Stimulated activated memory B cell treated with anti-CD40 and anti-IgM and Interleukin-4, amounts not matched to agents 10 μg/mL and 1 μg/mL and 100 μg/mL, for 72 hours (primary cell): ENCODE measurements at regions not wholly inside any gene's neighbourhood (a gene's known extent, or its start where the extent isn't known, plus 50 kb on each side); places are given as distances from the start of the nearest gene placed in this dataset.

Source experiments
- ATAC-seq: fragments of 150-1000 bp; cut with Tn5 transposase; 2 replicates; pipeline ENCODE4 v1.10.0; 2021
- H3K27ac Mint-ChIP-seq: one replicate; pipeline ENCODE4 v1.8.0; 2022; ENCODE audit warnings: mild to moderate bottlenecking, mixed read lengths
- H3K27me3 Mint-ChIP-seq: one replicate; pipeline ENCODE4 v1.8.0; 2022; ENCODE audit warnings: mixed read lengths
- H3K36me3 Mint-ChIP-seq: one replicate; pipeline ENCODE4 v1.8.0; 2022; ENCODE audit warnings: mixed read lengths
- H3K4me1 Mint-ChIP-seq: one replicate; pipeline ENCODE4 v1.8.0; 2022; ENCODE audit warnings: mixed read lengths
- H3K4me3 Mint-ChIP-seq: one replicate; pipeline ENCODE4 v1.8.0; 2022; ENCODE audit warnings: mild to moderate bottlenecking, moderate library complexity, mixed read lengths
- H3K9me3 Mint-ChIP-seq: one replicate; pipeline ENCODE4 v1.8.0; 2022; ENCODE audit warnings: mixed read lengths

- H3K4me3 Mint-ChIP-seq: no peak overlapping the region
- H3K27me3 Mint-ChIP-seq: peaks cover 20% of the 10 kb centered on the region
- no peaks in the 10 kb centered on the region for H3K36me3 Mint-ChIP-seq
- H3K9me3 Mint-ChIP-seq: no peaks in the 10 kb centered on the region
- peak; percentile 37 for ATAC-seq
- H3K4me1 Mint-ChIP-seq: peaks cover 6% of the 10 kb centered on the region
- no peak overlapping the region for H3K27ac Mint-ChIP-seq
Observed at GRCh38 chr5:108660291-108660690, 87.4 kb upstream of the FER start.

GRCh38 chr5:108659531-108659930 lies 88.2 kb upstream of the FER start:
- H3K27ac Mint-ChIP-seq: no peak overlapping the region
- no peaks in the 10 kb centered on the region for H3K9me3 Mint-ChIP-seq
- peaks cover 6% of the 10 kb centered on the region for H3K4me1 Mint-ChIP-seq
- H3K27me3 Mint-ChIP-seq: peaks cover 20% of the 10 kb centered on the region
- H3K36me3 Mint-ChIP-seq: no peaks in the 10 kb centered on the region
- H3K4me3 Mint-ChIP-seq: no peak overlapping the region
- ATAC-seq: no peak

GRCh38 chr5:108655750-108656450 lies 91.8 kb upstream of the FER start:
- peaks cover 20% of the 10 kb centered on the region for H3K27me3 Mint-ChIP-seq
- no peaks in the 10 kb centered on the region for H3K9me3 Mint-ChIP-seq
- H3K4me1 Mint-ChIP-seq: peaks cover 6% of the 10 kb centered on the region
- no peak for ATAC-seq
- H3K27ac Mint-ChIP-seq: no peak overlapping the region
- H3K4me3 Mint-ChIP-seq: no peak overlapping the region
- no peaks in the 10 kb centered on the region for H3K36me3 Mint-ChIP-seq

- Mint-ChIP-seq H3K27me3 (peaks cover 11% of the 10 kb centered on the region), H3K4me1 (no peaks in the 10 kb centered on the region), H3K36me3 (no peaks in the 10 kb centered on the region), H3K9me3 (no peaks in the 10 kb centered on the region), H3K27ac (no peak overlapping the region), H3K4me3 (no peak overlapping the region)
- no peak for ATAC-seq
Observed at GRCh38 chr5:108654051-108654450, 93.6 kb upstream of the FER start.

GRCh38 chr5:108653201-108653600 lies 94.5 kb upstream of the FER start:
- no peaks in the 10 kb centered on the region for H3K4me1 Mint-ChIP-seq
- H3K36me3 Mint-ChIP-seq: no peaks in the 10 kb centered on the region
- ATAC-seq: no peak

GRCh38 chr5:108650997-108651396 lies 96.7 kb upstream of the FER start:
- Mint-ChIP-seq H3K4me3 (no peak overlapping the region), H3K27ac (no peak overlapping the region), H3K36me3 (no peaks in the 10 kb centered on the region), H3K9me3 (peaks cover 8% of the 10 kb centered on the region), H3K27me3 (no peaks in the 10 kb centered on the region), H3K4me1 (no peaks in the 10 kb centered on the region)
- no peak for ATAC-seq

More at GRCh38 chr5:108653201-108653600, 94.5 kb upstream of the FER start:
- H3K9me3 Mint-ChIP-seq: no peaks in the 10 kb centered on the region
- H3K27me3 Mint-ChIP-seq: peaks cover 6% of the 10 kb centered on the region
- no peak overlapping the region for H3K4me3 Mint-ChIP-seq
- no peak overlapping the region for H3K27ac Mint-ChIP-seq

GRCh38 chr5:108649646-108650045 lies 98.1 kb upstream of the FER start:
- Mint-ChIP-seq H3K27me3 (no peaks in the 10 kb centered on the region), H3K36me3 (no peaks in the 10 kb centered on the region), H3K4me3 (no peak overlapping the region), H3K27ac (no peak overlapping the region), H3K4me1 (no peaks in the 10 kb centered on the region), H3K9me3 (peaks cover 8% of the 10 kb centered on the region)
- ATAC-seq: no peak

GRCh38 chr5:108649106-108649505 lies 98.6 kb upstream of the FER start:
- ATAC-seq: no peak
- H3K4me3 Mint-ChIP-seq: no peak overlapping the region
- H3K27ac Mint-ChIP-seq: no peak overlapping the region
- H3K4me1 Mint-ChIP-seq: no peaks in the 10 kb centered on the region
- peaks cover 8% of the 10 kb centered on the region for H3K9me3 Mint-ChIP-seq
- H3K27me3 Mint-ChIP-seq: no peaks in the 10 kb centered on the region
- H3K36me3 Mint-ChIP-seq: no peaks in the 10 kb centered on the region

- H3K4me3 Mint-ChIP-seq: peak overlapping the region; percentile 8
- H3K27me3 Mint-ChIP-seq: no peaks in the 10 kb centered on the region
- peaks cover 8% of the 10 kb centered on the region for H3K9me3 Mint-ChIP-seq
- H3K27ac Mint-ChIP-seq: no peak overlapping the region
- H3K4me1 Mint-ChIP-seq: peaks cover 7% of the 10 kb centered on the region
- peak; percentile 87 for ATAC-seq
- no peaks in the 10 kb centered on the region for H3K36me3 Mint-ChIP-seq
Observed at GRCh38 chr5:108642170-108642906, 105.4 kb upstream of the FER start.

GRCh38 chr5:108641596-108641995 lies 106.1 kb upstream of the FER start:
- Mint-ChIP-seq H3K27ac (no peak overlapping the region), H3K27me3 (no peaks in the 10 kb centered on the region), H3K36me3 (no peaks in the 10 kb centered on the region), H3K4me1 (peaks cover 7% of the 10 kb centered on the region), H3K9me3 (peaks cover 1% of the 10 kb centered on the region), H3K4me3 (no peak overlapping the region)
- no peak for ATAC-seq

- no peak for ATAC-seq
- Mint-ChIP-seq H3K27me3 (no peaks in the 10 kb centered on the region), H3K4me3 (no peak overlapping the region), H3K27ac (no peak overlapping the region), H3K4me1 (peaks cover 12% of the 10 kb centered on the region), H3K36me3 (no peaks in the 10 kb centered on the region), H3K9me3 (no peaks in the 10 kb centered on the region)
Observed at GRCh38 chr5:108639366-108639765, 108.3 kb upstream of the FER start.

- no peak overlapping the region for H3K27ac Mint-ChIP-seq
- no peak for ATAC-seq
Observed at GRCh38 chr5:108638021-108638420, 109.7 kb upstream of the FER start.

GRCh38 chr5:108637134-108637533 lies 110.6 kb upstream of the FER start:
- Mint-ChIP-seq H3K4me3 (no peak overlapping the region), H3K4me1 (peaks cover 8% of the 10 kb centered on the region)

More at GRCh38 chr5:108638021-108638420, 109.7 kb upstream of the FER start:
- Mint-ChIP-seq H3K9me3 (no peaks in the 10 kb centered on the region), H3K4me1 (peaks cover 12% of the 10 kb centered on the region), H3K36me3 (no peaks in the 10 kb centered on the region), H3K4me3 (no peak overlapping the region), H3K27me3 (no peaks in the 10 kb centered on the region)

GRCh38 chr5:108636135-108636853 lies 111.4 kb upstream of the FER start:
- Mint-ChIP-seq H3K36me3 (no peaks in the 10 kb centered on the region), H3K27me3 (no peaks in the 10 kb centered on the region), H3K27ac (no peak overlapping the region), H3K9me3 (no peaks in the 10 kb centered on the region), H3K4me3 (no peak overlapping the region), H3K4me1 (peaks cover 5% of the 10 kb centered on the region)
- ATAC-seq: peak; percentile 5

More at GRCh38 chr5:108637134-108637533, 110.6 kb upstream of the FER start:
- Mint-ChIP-seq H3K27ac (no peak overlapping the region), H3K9me3 (no peaks in the 10 kb centered on the region), H3K27me3 (no peaks in the 10 kb centered on the region), H3K36me3 (no peaks in the 10 kb centered on the region)
- ATAC-seq: no peak

- no peaks in the 10 kb centered on the region for H3K36me3 Mint-ChIP-seq
- H3K27me3 Mint-ChIP-seq: no peaks in the 10 kb centered on the region
- H3K27ac Mint-ChIP-seq: no peak overlapping the region
- no peak overlapping the region for H3K4me3 Mint-ChIP-seq
- no peak for ATAC-seq
- H3K4me1 Mint-ChIP-seq: peaks cover 5% of the 10 kb centered on the region
- no peaks in the 10 kb centered on the region for H3K9me3 Mint-ChIP-seq
Observed at GRCh38 chr5:108634617-108635288, 112.9 kb upstream of the FER start.
